Suprapubic skin (tissue), 3 donors: ENCODE measurements at regions not wholly inside any gene's neighbourhood (a gene's known extent, or its start where the extent isn't known, plus 50 kb on each side); places are given as distances from the start of the nearest gene placed in this dataset.
"Not testable (repeated sequence)": the region's sequence is repeated elsewhere in the genome, so short reads cannot be mapped to it uniquely, and the experiment has no call there.

Source experiments
- CTCF ChIP-seq, 2 donors: fragments of 200-600 bp in 1 of 2; fragments of 450-650 bp in 1 of 2; sonication (generic) in 1 of 2; IDR thresholded peaks; one replicate each; pipeline ENCODE4 v1.5.1; 2016 to 2019; ENCODE audit warnings: antibody characterized with exemption in 2 of 2, mild to moderate bottlenecking in 1 of 2, moderate library complexity in 1 of 2
- EP300 ChIP-seq: sonication (generic); formaldehyde crosslinking; IDR thresholded peaks from one replicate; pipeline ENCODE4 v1.6.1; 2017; ENCODE audit warnings: antibody characterized with exemption

GRCh38 chr16:32873783-32874182 lies 197.8 kb upstream of the TP53TG3 start:
- not testable (repeated sequence) for TF ChIP-seq EP300; CTCF (IDR thresholded peaks at IDR 0.05)
